ENCODE measurements at regions not wholly inside any gene's neighbourhood (a gene's known extent, or its start where the extent isn't known, plus 50 kb on each side); places are given as distances from the start of the nearest gene placed in this dataset.

- TF ChIP-seq CTCF (IDR thresholded peaks at IDR 0.05) (no peak), POLR2A (IDR thresholded peaks at IDR 0.05) (no peak)
These were observed 213.3 kb upstream of the ZNF462 start for GRCh38 chr9:106649664-106650063.

Measured in Peyer's patch (tissue), 4 donors.